ENCODE measurements at regions not wholly inside any gene's neighbourhood (a gene's known extent, or its start where the extent isn't known, plus 50 kb on each side); places are given as distances from the start of the nearest gene placed in this dataset.

- TF ChIP-seq CTCF (IDR thresholded peaks at IDR 0.05) (no peak), POLR2A (IDR thresholded peaks at IDR 0.05) (no peak)
Observed at GRCh38 chr17:70879401-70879800, 710.1 kb downstream of the KCNJ2 start.

All from ovary (tissue), 3 donors.